Stimulated activated CD4-positive, alpha-beta T cell treated with anti-CD3 and anti-CD28 coated beads, Interleukin-15, amount 100 ng/mL, for 24 hours (primary cell): ENCODE measurements at regions not wholly inside any gene's neighbourhood (a gene's known extent, or its start where the extent isn't known, plus 50 kb on each side); places are given as distances from the start of the nearest gene placed in this dataset.

ENCODE experiments used
- DNase-seq: peaks from one replicate; pipeline ENCODE4 v3.0.0-alpha.2; 2020

DNA sequence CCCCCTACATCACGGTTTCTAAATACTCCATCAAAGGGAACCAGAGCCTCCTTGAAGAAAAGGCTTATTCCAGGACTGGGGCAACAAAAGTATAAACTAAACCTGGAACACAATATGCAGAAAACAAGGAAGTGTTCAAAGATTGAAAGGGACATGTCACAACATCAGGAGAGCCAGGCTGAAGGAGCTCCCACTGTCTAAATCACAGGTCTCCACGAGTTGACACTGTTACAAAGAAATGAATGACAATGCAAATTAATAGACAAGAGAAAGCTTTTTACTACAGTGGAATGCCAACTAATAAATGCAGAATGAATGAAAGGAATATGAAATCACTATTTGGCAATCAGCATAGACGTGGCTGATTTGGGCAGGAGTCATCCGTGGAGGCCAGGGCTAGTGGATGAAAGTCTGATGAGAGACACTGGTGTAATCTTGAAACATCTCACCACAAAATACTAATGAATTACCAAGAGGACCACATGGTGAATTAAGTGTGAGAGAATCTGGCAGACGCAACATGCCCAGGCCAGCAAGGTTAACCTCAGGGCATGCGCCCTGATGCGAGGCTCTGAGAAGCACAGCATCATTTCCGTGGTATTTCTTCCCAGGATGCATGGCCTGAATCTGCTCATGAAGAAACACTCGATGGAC is 123.8 kb upstream of the TJP1 start:
- DNase-seq: no peak

DNA sequence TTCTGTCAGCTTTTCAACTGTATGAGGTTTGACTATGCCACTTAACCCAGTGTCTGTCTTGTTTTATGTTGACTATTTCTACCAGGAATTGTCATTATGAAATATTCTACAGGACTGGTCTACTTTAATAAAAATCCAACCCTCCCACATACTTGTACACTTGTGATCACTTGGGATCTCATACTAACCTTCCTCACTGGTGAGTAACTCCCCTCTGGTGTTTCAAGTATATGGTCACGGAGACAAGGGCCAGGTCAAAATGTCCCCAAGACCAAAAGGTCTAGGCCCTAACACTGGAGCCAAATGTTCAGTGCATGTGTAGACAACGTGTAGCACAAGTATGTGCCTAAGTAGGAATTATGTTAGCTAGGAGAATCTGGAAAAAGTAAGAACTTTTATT is 122.7 kb upstream of the TJP1 start:
- DNase-seq: no peak

DNA sequence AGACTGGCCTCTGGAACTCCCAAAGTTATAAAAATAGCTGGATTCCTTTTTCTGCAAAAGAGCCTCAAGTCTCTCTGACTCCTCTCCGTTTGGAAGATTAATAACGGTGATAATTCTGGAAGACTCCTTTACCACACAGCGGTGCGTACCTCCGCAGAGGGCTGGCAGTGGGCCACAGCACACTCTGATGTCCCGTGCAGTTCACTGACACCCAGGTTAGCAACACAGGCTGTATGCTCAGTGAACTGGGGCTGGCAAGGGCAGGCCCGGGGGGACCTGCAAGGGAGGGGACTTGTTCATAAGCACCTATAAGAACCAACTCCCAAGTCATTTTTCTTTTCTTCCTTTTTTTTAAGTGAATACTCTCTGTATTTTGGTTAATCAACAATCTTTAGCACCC is 120.3 kb upstream of the TJP1 start:
- no peak for DNase-seq

DNA sequence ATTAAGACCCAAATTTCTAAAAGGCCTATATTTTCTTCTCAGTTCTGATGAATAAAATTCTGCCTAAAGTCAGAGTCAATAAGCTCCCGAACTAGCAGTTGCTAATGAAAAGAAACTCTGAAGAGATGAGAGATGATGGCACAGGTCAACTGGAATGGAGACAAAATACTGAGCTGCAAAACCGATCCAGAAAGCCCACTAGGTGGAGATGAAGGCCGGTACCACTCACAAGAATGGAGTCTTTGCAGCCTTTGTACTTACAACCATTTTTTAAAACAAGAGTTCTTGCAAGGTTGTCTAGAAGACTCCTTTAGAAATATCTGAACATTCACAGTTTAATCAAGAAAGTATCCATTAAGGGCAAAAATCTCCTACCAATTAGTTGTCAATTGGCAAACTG is 119.9 kb upstream of the TJP1 start:
- no peak for DNase-seq

DNA sequence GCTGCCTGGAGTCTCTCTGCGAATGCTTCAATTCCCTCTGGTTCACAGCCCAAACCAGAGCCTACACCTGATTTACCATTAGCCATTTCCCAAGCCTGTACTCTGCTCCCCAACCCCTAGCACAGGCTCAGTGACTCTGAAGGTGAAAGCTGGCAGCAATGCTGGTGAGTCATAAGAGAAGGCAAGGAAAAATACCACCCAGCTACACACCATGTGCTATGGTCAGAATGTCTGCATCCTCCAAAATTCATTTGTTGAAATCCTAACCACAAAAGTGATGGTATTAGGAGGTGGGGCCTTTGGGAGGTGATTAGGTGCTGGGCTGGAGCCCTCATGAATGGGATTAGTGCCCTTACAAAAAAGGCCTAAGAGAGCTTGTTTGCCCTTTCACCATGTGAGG is 117.1 kb upstream of the TJP1 start:
- no peak for DNase-seq

DNA sequence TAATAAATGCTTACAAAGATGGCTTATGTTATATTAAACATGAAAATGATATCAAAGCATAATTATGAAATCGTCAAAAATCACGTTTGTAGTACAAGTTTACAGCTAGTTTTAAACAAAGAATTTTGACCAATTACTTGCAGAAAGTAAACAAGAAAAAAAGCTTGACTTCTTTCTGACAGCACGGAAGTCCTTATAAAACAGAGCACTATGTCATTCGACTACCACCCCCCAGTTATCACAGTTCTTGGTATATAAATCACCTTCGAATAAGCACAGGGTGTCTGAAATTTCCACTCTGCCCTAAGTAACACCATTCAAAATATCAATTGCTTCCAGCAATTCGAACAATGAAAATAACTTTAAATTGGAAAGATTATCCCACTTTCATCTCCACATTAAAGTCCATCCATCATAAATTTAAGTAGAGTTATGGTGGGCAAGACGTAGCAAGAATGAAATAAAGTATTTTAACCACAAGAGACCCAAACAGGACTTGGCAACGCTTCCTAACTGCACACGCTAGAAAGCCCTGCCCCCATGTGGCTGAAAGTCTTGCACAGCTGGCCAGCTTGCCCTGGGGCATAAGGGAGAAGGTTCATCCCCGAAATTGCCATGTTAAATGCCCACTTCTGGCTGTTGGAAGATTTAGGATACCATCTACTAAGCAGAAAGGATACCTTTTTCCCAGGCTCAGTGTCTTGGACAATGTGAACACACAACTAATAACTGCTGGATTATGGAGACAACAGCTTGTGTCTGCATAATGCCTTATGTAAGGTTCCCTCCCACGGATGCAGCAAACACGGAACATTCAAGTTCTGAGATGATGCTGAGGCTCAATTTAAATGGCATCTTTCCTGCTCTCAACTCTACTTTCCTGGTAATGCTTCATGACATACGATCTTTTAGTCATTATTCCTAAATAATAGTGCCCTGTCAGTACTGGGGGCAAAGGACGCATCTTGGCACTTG is 116.4 kb upstream of the TJP1 start:
- no peak for DNase-seq

DNA sequence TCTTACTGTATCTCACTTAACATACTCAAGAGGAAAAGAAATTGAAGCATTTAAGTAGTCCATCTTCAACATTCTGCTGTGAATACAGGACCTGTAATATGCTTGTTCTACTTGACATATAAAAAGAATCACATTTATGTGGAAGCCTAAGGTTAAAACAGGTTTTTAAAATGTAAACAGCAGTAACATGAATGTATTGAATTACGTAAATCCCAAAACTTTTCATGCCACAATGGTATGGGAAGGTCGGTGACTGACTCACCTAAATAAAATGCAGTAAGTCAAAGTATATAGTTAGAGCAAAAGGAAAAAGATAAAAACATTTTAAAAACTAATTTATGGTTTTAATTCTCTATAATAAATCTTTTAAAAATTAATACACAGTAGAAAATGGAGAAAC is 115.7 kb upstream of the TJP1 start:
- DNase-seq: no peak

DNA sequence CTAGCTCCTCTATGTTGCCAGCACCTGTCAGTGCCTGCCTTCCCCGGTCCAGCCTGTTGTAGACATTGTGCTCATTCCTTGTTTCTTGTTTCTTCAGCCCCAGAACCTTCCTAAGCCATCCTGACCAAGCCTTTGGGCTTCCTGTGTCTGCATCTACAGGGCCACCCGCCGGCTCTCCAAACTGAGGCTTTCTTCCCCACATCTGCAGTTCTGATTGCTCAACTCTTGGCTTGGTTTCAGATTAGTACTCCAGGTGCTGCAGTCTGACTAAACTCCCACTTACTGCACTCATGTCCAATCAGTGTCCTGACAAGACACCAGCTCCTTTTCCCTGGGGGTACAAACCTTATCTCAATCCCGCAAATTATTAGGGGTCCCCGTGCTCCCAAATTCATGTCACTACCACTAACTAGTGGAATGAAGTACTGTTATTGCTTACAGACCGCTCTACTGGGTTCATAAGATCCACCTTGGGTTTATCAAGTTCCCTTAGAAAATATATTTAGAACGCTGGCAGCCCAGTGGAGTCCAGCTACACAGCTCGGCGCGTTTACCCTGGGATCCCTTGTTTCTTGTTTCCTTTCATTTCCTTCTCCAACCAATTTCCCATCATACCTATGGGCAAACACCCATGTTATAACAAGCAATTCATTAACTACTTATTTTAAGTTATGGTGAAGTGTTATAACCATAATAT is 114.2 kb upstream of the TJP1 start:
- no peak for DNase-seq

DNA sequence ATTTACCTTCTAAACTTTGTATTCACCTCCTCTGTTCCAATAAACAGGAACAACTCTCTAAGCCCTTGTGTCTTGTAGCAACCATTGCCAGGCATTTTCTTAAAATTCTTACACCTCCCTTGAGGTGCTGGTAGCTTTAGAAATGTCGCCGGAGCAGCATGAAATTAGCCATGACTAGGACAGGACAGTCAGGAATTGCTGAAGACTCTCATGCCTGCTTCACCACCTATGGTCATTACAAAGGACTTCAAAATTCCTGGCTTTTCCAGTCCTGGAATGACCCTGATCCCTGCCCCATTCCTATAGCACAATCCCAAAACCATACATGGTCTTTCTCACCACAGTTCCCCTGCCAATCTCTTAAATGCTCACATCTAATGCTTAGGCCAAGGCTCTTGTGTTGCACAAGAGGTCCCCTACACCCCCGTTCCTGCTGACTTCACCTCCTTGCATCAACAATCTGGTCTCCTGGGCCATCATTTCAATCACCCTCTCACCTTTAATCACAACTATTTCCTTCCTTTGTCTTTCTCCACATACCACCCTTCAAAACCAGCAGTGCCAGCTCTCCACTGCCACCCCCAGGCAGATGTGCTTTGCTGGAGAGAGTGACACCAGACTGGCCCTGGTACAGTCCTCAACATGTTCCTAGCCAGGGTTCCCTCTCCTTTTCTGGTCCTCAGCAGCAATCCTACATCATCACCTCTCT is 113.2 kb upstream of the TJP1 start:
- peak; percentile 5 for DNase-seq

DNA sequence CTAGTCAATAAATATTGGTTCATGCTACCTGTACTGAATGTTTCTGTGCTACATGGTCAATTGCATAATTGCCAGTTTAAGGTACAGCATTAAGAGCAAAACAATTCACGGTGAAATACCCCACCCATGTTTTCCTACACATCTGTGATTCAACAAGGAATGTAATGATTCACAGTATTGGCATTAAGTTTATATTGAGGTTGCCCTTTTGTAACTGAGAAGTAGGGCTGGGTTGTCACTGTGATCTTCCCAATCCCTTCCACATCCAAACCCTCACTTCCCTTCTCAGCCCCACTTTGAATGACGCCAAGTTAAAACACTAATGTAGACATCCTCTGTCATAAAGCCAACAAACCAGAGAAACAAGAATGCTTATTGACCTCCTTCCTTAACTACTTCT is 112.0 kb upstream of the TJP1 start:
- DNase-seq: no peak

DNA sequence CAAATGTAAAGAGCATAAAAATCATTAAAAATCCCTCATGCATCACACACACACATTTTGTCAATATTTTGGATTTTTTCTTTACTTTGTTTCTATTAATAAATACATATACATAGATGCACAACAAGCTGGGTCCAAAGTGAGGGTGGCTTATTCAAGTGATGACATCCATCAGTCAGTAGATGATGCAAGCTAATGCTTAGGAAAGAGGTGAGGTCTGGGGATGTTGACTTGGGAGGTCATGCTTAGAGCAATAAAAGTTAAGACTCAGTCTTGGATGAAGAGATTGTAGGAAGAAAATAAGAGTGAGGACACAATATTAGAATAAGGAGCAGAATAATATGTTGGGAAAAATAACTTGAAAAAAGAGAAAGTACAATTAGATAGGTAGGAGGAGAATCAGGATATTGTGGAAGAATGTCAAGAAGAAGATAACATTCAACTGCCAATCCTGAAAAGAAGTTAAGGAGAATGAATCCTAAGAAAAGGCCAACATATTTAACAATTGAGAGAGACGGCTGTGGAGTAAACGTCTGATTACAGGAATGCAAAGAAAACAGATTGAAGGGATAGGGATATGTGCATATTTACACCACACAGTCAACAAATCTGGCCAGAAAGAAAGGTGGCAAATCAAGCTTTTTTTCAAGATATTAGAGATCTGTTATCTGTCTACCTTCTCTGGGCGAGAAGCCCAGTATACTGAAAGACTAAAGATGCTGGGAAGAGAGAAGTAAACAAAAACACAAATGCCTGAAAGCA is 111.0 kb upstream of the TJP1 start:
- DNase-seq: no peak

DNA sequence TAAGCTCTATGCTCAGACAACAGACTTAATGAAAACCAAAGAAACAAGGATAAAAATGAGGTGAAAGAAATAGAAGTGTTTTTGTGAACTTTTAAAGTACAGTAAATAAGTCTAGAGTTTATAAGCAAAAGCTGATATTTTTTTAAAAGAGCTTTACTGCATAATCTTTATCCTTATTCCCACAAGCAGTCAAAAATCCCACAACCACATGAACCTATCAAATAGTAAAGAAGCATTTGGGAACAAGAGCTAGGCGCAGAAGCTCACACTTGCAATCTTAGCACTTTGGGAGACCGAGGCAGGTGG is 103.8 kb upstream of the TJP1 start:
- no peak for DNase-seq

DNA sequence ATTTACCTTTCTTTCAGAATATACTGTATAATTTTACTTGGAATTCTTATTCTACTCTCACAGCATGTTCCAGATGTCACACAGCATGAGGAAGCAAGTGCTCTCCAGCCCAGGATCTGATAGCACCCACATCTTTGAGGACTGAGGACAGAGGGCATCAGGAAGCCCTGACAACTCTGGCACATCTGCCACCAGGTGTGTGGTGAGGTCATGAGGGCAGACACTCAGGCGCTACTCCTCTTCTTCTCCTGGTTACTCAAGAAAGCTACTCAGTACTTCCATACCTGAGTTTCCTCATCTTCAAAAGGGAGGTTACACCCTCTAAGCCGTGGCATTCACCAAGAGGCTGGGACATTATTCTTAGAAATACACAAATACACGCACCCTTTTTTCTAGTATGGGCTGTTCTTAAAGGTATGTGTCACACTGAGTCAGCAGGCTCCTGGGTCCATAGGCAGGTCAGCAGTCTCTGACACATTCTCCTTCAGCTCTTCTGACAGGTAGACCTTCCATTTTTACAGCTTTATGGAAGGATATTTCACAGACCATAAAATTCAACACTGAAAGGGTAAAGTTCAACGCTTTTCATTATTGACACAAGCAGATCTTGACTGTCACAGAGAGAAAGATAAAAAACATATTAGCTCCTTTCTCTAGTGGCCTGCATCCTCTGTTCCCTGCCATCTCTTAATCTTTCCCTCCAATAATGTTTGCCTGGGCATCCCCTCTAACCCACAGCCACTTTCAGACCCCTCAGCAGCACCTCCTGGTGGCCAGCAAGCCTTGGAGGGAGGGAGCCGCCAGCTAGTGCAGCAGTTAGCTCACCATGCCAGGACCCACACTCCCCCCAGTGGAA is 103.2 kb upstream of the TJP1 start:
- peak; percentile 63 for DNase-seq

DNA sequence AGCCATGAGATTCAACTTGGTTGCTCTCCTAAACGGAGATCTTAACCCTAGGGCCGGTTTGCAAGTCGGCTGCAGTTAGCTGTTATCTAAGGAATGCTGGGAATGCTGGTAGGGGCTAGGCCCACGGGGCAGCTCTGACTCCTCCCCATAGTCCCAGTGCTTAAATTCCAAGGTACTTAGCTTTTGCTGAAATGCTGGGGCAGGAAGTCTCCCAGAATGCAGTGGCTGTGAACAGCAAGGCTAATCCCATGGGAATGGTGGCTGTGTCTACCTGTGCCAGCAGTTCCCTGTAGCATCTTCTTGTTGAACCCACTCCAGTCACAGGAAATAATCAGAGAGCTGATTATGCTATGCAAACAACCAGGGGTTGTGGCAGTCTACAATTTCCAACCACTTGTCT is 102.5 kb upstream of the TJP1 start:
- no peak for DNase-seq

DNA sequence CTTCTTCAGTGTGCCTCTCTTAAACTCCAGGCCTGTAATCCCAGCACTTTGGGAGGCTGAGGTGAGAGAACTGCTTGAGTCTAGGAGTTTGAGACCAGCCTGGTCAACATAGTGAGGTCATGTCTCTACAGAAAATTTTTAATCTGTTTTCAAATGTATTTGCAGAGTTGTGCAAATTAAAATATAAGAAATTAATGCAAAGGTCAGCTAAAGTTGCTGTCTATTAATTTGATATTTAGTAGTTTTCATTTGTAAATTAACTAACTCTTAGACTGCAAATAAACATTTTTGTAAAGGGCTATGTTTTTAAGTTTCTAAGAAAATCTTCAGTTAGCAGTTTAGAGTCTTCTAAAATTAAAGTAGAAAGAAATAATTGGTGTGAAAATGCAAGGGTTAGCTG is 99.9 kb upstream of the TJP1 start:
- no peak for DNase-seq

DNA sequence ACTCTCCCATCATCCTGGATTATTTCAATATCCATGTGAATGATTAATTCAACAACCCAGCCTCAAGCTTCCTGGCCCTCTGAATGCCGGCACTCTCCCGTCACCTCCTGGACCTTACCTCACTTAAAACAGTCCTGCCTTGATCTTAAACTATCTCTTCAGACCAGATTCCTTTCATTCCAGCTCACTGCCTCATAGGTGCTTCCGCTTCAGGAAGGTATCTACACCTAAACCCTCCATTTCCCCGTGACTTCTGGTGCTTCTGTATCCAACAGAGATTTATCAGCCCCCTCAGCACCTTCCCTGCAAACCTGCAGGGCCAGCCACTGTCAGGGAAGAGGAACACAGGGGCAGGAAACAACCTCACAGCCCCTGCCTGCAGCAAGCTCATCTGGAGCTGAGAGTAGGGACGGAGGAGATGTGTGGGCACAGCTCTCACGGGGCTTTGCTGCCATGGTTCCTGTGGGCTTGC is 98.9 kb upstream of the TJP1 start:
- DNase-seq: no peak

DNA sequence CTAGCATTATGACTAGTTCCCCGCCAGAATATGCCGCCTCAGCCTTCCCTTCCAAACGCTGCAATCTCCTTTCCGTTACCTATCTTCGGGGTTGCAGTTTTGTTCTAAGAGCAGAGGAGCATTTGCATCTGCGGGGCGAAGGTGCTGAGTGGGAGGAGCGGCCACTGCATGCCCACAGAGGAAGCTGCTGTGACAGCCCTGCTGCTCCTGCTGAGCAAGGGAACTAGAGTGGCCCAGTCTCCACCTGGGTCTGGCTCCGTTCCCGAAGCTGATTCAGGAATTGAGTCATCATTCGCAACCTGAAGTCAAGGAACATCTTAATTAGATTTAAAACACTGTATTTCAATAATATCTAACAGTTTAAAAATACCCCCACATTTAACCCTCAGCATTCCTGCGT is 98.2 kb upstream of the TJP1 start:
- no peak for DNase-seq

DNA sequence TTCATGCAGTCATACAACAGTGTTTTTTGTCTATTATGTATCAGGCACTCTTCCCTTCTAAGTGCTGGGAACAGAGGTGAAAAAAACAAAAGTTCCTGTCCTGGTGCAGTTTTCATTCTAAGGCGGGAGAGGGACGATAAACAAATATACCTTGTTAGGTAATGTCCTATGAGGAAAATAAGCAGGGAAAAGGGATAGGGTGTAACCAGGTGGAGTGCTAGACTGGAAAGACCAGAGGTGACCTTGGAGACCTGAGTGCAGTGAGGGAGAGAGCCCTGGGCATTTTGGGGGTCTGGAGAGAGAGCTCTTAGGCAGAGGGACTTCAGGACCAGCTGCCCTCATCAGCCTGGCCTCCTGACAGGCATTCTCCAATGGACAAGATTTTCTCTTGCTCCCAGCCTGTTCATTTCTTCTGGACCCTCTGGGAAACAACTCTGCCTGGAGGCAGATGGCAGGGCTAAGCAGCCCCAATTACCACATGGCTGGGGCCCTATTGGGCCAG is 97.2 kb upstream of the TJP1 start:
- DNase-seq: no peak

DNA sequence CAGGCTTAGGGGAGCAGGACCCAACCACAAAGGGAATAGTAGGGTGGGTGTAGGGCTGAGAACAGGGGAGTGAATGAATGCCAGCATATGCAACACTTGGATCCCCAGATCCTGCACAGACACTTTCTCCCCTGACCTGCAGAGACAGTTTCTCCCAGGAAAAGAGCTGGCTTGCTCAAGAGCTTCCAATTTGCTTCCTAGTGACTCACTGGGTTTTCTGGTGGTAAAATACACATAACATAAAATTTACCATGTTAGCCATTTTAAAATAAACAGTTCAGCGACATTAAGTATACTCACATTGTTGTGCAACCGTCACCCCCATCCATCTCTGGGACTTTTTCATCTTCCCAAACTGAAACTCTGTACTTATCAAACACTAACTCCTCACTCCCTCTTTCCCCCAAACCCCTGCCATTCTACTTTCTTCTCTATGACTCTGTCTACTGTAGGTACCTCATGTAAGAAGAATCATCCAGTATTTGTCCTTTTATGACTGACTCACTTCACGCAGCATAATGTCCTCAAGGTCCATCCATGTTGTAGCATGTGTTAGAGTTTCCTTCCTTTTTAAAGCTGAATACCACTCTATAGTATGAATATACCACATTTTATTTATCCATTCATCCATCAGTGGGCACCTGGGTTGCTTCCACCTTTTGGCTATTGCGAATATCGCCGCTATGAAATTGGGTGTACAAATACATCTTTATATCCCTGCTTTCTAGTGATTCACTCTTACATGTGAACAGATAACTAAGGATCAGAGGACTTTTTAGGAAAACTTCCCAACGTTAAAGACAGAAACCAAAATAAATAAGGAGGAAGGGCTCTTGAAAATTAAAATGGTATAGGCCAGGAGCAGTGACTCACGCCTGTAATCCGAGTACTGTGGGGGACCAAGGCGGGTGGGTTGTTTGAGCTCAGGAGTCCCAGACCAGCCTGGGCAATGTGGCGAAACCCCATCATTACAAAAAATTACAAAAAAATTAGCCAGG is 95.6 kb upstream of the TJP1 start:
- DNase-seq: no peak

DNA sequence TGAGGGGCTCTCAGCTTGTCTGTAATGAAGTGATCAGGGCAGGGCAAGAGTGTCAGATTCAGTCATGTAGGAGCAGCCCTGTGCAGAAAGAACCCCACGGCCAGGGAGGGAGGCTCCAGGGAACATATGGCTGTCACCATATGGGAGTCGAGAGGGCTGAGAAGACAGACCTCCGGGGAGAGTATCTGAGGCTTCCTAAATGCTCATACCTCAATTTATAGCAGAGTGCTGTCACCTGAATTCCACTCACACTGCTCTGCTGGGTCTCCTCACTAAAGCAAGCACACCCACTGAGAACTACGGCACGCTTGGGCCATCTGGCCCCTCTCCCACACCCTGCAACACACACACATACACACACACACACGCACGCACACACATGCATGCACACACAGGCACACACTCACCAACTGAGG is 92.3 kb upstream of the TJP1 start:
- no peak for DNase-seq
